KMS-11 (cell line): ENCODE measurements at regions not wholly inside any gene's neighbourhood (a gene's known extent, or its start where the extent isn't known, plus 50 kb on each side); places are given as distances from the start of the nearest gene placed in this dataset.

Experiments
- H2AFZ ChIP-seq: fragments of 200-600 bp; sonication (generic); 2 replicates; pipeline ENCODE4 v1.6.1; 2016; ENCODE audit warnings: antibody characterized with exemption, mixed run types, low read depth
- H3K27ac ChIP-seq: fragments of 200-600 bp; sonication (generic); 2 replicates; pipeline ENCODE4 v1.6.1; 2016; ENCODE audit warnings: mild to moderate bottlenecking, mixed run types
- H3K27me3 ChIP-seq: fragments of 200-600 bp; sonication (generic); 2 replicates; pipeline ENCODE4 v1.6.1; 2017; ENCODE audit warnings: mild to moderate bottlenecking, low read depth, mixed run types, moderate library complexity; ENCODE audit not compliant: insufficient read depth
- H3K36me3 ChIP-seq: fragments of 200-600 bp; sonication (generic); 2 replicates; pipeline ENCODE4 v1.6.1; 2017; ENCODE audit warnings: mild to moderate bottlenecking, mixed run types; ENCODE audit not compliant: insufficient read depth
- H3K4me1 ChIP-seq: fragments of 200-600 bp; sonication (generic); 2 replicates; pipeline ENCODE4 v1.6.1; 2016; ENCODE audit warnings: mild to moderate bottlenecking, low read depth, mixed run types; ENCODE audit not compliant: poor library complexity, severe bottlenecking
- H3K4me2 ChIP-seq: fragments of 200-600 bp; sonication (generic); 2 replicates; pipeline ENCODE4 v1.7.0; 2016; ENCODE audit warnings: mild to moderate bottlenecking, mixed run types
- H3K4me3 ChIP-seq: fragments of 200-600 bp; sonication (generic); IDR thresholded peaks from 2 replicates; pipeline ENCODE4 v1.6.1; 2017; ENCODE audit warnings: low read depth, low read length, mixed read lengths; ENCODE audit not compliant: insufficient read depth
- H3K79me2 ChIP-seq: fragments of 200-600 bp; sonication (generic); 2 replicates; pipeline ENCODE4 v1.6.1; 2016; ENCODE audit warnings: low read depth, mixed run types; ENCODE audit not compliant: insufficient read depth
- H3K9ac ChIP-seq: fragments of 200-600 bp; sonication (generic); 2 replicates; pipeline ENCODE4 v1.6.1; 2016; ENCODE audit warnings: mild to moderate bottlenecking, mixed run types
- H4K20me1 ChIP-seq: fragments of 200-600 bp; sonication (generic); 2 replicates; pipeline ENCODE4 v1.6.1; 2016; ENCODE audit warnings: mild to moderate bottlenecking, mixed run types; ENCODE audit not compliant: insufficient read depth
- CTCF ChIP-seq: fragments of 200-600 bp; sonication (generic); conservative IDR thresholded peaks from 2 replicates; pipeline ENCODE4 v1.6.1; 2017; ENCODE audit warnings: low read depth, mild to moderate bottlenecking, antibody characterized with exemption, low read length, moderate library complexity, mixed read lengths

- no peak for TF ChIP-seq CTCF
- no peak overlapping the region for H3K4me3 ChIP-seq
- no peak overlapping the region for H3K9ac ChIP-seq
- H3K27me3 ChIP-seq = peaks cover 19% of the 10 kb centered on the region; the same call in 1 of the 2 replicates
- no peaks in the 10 kb centered on the region for H3K79me2 ChIP-seq
- H2AFZ ChIP-seq = no peak overlapping the region
- no peaks in the 10 kb centered on the region for H3K4me1 ChIP-seq
- no peaks in the 10 kb centered on the region for H3K36me3 ChIP-seq
- H3K27ac ChIP-seq = no peak overlapping the region
- no peaks in the 10 kb centered on the region for H4K20me1 ChIP-seq
- H3K4me2 ChIP-seq = no peak overlapping the region
Observed at GRCh38 chr17:73942703-73943415, 260.6 kb upstream of the RPL38 start.

GRCh38 chr17:73943416-73944110 lies 259.9 kb upstream of the RPL38 start:
- Histone ChIP-seq H3K9ac (no peak overlapping the region), H3K4me3 (no peak overlapping the region), H3K4me2 (no peak overlapping the region), H4K20me1 (no peaks in the 10 kb centered on the region), H2AFZ (no peak overlapping the region), H3K36me3 (no peaks in the 10 kb centered on the region), H3K27ac (no peak overlapping the region), H3K27me3 (peaks cover 14% of the 10 kb centered on the region; the same call in 1 of the 2 replicates), H3K79me2 (no peaks in the 10 kb centered on the region), H3K4me1 (no peaks in the 10 kb centered on the region)
- no peak for TF ChIP-seq CTCF

GRCh38 chr17:73944366-73944765 lies 259.1 kb upstream of the RPL38 start:
- Histone ChIP-seq H3K4me3 (no peak overlapping the region), H3K4me1 (no peaks in the 10 kb centered on the region), H3K4me2 (no peak overlapping the region), H3K79me2 (no peaks in the 10 kb centered on the region), H3K27ac (no peak overlapping the region), H3K36me3 (no peaks in the 10 kb centered on the region), H2AFZ (no peak overlapping the region), H4K20me1 (no peaks in the 10 kb centered on the region), H3K27me3 (peaks cover 15% of the 10 kb centered on the region), H3K9ac (no peak overlapping the region)
- no peak for TF ChIP-seq CTCF

GRCh38 chr17:73947281-73947965 lies 256.1 kb upstream of the RPL38 start:
- Histone ChIP-seq H3K27ac (no peak overlapping the region), H3K4me1 (no peaks in the 10 kb centered on the region), H3K79me2 (no peaks in the 10 kb centered on the region), H2AFZ (no peak overlapping the region), H3K27me3 (peaks cover 20% of the 10 kb centered on the region), H3K4me2 (no peak overlapping the region), H4K20me1 (no peaks in the 10 kb centered on the region), H3K4me3 (no peak overlapping the region), H3K36me3 (no peaks in the 10 kb centered on the region), H3K9ac (no peak overlapping the region)
- TF ChIP-seq CTCF = no peak
